Endodermal cell (in vitro differentiated cells): ENCODE measurements at regions not wholly inside any gene's neighbourhood (a gene's known extent, or its start where the extent isn't known, plus 50 kb on each side); places are given as distances from the start of the nearest gene placed in this dataset.

ENCODE experiments used
- DNase-seq: peaks from one replicate; pipeline ENCODE4 v3.0.0-alpha.2; 2017
- H3K27ac ChIP-seq: 2 replicates; pipeline ENCODE4 v1.5.1; 2013; ENCODE audit warnings: mild to moderate bottlenecking, low read depth, low read length, moderate library complexity
- H3K27me3 ChIP-seq: 2 replicates; pipeline ENCODE4 v1.6.1; 2013; ENCODE audit warnings: mild to moderate bottlenecking, low read length, moderate library complexity; ENCODE audit not compliant: insufficient read depth, control insufficient read depth, poor library complexity, severe bottlenecking
- H3K36me3 ChIP-seq: 2 replicates; pipeline ENCODE4 v1.7.0; 2013; ENCODE audit warnings: mild to moderate bottlenecking, low read length, moderate library complexity; ENCODE audit not compliant: control insufficient read depth, insufficient read depth
- H3K4me1 ChIP-seq: one replicate; pipeline ENCODE4 v1.7.0; 2013; ENCODE audit warnings: low read length; ENCODE audit not compliant: control insufficient read depth, insufficient read depth
- H3K4me3 ChIP-seq: 2 replicates; pipeline ENCODE4 v1.5.1; 2013; ENCODE audit warnings: mild to moderate bottlenecking, low read length, moderate library complexity
- H3K9ac ChIP-seq: 2 replicates; pipeline ENCODE4 v1.6.1; 2013; ENCODE audit warnings: mild to moderate bottlenecking, low read length, moderate library complexity; ENCODE audit not compliant: poor library complexity, severe bottlenecking; ENCODE audit errors: extremely low read depth
- H3K9me3 ChIP-seq: 2 replicates; pipeline ENCODE4 v1.6.1; 2013; ENCODE audit warnings: mild to moderate bottlenecking, low read length, moderate library complexity; ENCODE audit not compliant: control insufficient read depth
- H3K27ac Mint-ChIP-seq: 2 replicates; pipeline ENCODE4 v1.8.0; 2020; ENCODE audit warnings: mixed read lengths
- H3K27me3 Mint-ChIP-seq: 2 replicates; pipeline ENCODE4 v1.8.0; 2021; ENCODE audit warnings: mild to moderate bottlenecking, mixed read lengths; ENCODE audit not compliant: insufficient read depth
- H3K36me3 Mint-ChIP-seq: 2 replicates; pipeline ENCODE4 v1.8.0; 2020; ENCODE audit warnings: low read depth, mixed read lengths
- H3K4me1 Mint-ChIP-seq: 2 replicates; pipeline ENCODE4 v1.8.0; 2020; ENCODE audit warnings: mixed read lengths
- H3K4me3 Mint-ChIP-seq: 2 replicates; pipeline ENCODE4 v1.8.0; 2020; ENCODE audit warnings: mild to moderate bottlenecking, moderate library complexity, mixed read lengths
- H3K9me3 Mint-ChIP-seq: 2 replicates; pipeline ENCODE4 v1.8.0; 2020; ENCODE audit warnings: mild to moderate bottlenecking, mixed read lengths
- WGBS, 2 experiments: methylation state at CpG; one replicate each; pipeline versions ENCODE4 v1.1.5 to v1.1.7; 2013; ENCODE audit warnings: missing lambda C conversion rate in 2 of 2, mixed read lengths in 1 of 2; ENCODE audit not compliant: insufficient coverage in 1 of 2, insufficient read length in 1 of 2; 5-methylcytosine and 5-hydroxymethylcytosine counted together
- TF ChIP-seq, protein P1 (sequence below): fragments of 200-600 bp; sonication (generic); conservative IDR thresholded peaks from 2 replicates; pipeline ENCODE4 v1.5.0; 2021; ENCODE audit warnings: antibody characterized with exemption, mild to moderate bottlenecking

DNA sequence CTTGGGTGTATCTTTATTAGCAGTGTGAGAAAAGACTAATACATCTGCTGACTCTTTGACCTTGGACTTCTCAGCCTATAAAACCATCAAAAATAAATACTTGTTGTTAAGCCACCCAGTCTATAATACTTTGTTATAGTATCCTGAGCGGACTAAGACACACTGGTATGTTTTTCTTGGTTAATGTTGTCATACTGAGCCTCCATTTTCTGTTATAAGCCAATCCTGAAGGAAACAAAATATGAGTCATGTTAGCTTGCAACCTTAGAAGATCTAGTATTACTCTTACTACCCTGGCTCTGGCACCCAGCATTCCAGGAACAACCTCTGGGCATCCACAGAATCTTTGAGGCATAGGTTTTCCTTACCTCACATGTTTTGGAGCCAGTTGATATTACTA, 307.2 kb downstream of the FRK start:
- H3K27me3 ChIP-seq, result no peaks in the 10 kb centered on the region
- no peaks in the 10 kb centered on the region for H3K9me3 ChIP-seq
- Mint-ChIP-seq H3K27me3 (peaks cover 1% of the 10 kb centered on the region), H3K9me3 (no peaks in the 10 kb centered on the region), H3K4me3 (no peak overlapping the region), H3K4me1 (no peaks in the 10 kb centered on the region), H3K27ac (no peak overlapping the region), H3K36me3 (no peaks in the 10 kb centered on the region)
- WGBS, 2 experiments, result 95% methylated on average over 1 of the region's 1 CpG; no CpG with 5 or more reads in 1 of the 2 experiments
- no peak overlapping the region for H3K4me3 ChIP-seq
- no peaks in the 10 kb centered on the region for H3K4me1 ChIP-seq
- H3K36me3 ChIP-seq, result no peaks in the 10 kb centered on the region
- H3K27ac ChIP-seq, result no peak overlapping the region
- TF ChIP-seq, protein P1, sequence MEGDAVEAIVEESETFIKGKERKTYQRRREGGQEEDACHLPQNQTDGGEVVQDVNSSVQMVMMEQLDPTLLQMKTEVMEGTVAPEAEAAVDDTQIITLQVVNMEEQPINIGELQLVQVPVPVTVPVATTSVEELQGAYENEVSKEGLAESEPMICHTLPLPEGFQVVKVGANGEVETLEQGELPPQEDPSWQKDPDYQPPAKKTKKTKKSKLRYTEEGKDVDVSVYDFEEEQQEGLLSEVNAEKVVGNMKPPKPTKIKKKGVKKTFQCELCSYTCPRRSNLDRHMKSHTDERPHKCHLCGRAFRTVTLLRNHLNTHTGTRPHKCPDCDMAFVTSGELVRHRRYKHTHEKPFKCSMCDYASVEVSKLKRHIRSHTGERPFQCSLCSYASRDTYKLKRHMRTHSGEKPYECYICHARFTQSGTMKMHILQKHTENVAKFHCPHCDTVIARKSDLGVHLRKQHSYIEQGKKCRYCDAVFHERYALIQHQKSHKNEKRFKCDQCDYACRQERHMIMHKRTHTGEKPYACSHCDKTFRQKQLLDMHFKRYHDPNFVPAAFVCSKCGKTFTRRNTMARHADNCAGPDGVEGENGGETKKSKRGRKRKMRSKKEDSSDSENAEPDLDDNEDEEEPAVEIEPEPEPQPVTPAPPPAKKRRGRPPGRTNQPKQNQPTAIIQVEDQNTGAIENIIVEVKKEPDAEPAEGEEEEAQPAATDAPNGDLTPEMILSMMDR, result no peak
- DNase-seq, result no peak
- no peak overlapping the region for H3K9ac ChIP-seq

GRCh38 chr6:115750946-115751345, 309.7 kb downstream of the FRK start:
- Mint-ChIP-seq H3K27me3 (peaks cover 1% of the 10 kb centered on the region), H3K4me3 (no peak overlapping the region), H3K4me1 (no peaks in the 10 kb centered on the region), H3K36me3 (no peaks in the 10 kb centered on the region), H3K27ac (no peak overlapping the region), H3K9me3 (no peaks in the 10 kb centered on the region)
- no peaks in the 10 kb centered on the region for H3K36me3 ChIP-seq
- TF ChIP-seq, protein P1, result no peak
- 95% methylated on average over 5 of the region's 5 CpGs; no CpG with 5 or more reads in 1 of the 2 experiments for WGBS, 2 experiments
- no peaks in the 10 kb centered on the region for H3K27me3 ChIP-seq
- no peaks in the 10 kb centered on the region for H3K4me1 ChIP-seq
- no peak overlapping the region for H3K4me3 ChIP-seq
- no peak overlapping the region for H3K27ac ChIP-seq
- H3K9ac ChIP-seq, result no peak overlapping the region
- no peak for DNase-seq
- no peaks in the 10 kb centered on the region for H3K9me3 ChIP-seq

GRCh38 chr6:115750292-115750691, 310.4 kb downstream of the FRK start:
- Histone ChIP-seq H3K4me1 (no peaks in the 10 kb centered on the region), H3K27ac (no peak overlapping the region), H3K9ac (no peak overlapping the region), H3K27me3 (no peaks in the 10 kb centered on the region), H3K9me3 (no peaks in the 10 kb centered on the region), H3K4me3 (no peak overlapping the region), H3K36me3 (no peaks in the 10 kb centered on the region)
- Mint-ChIP-seq H3K36me3 (no peaks in the 10 kb centered on the region), H3K4me3 (no peak overlapping the region), H3K27me3 (peaks cover 1% of the 10 kb centered on the region), H3K27ac (no peak overlapping the region), H3K9me3 (peaks cover 3% of the 10 kb centered on the region), H3K4me1 (no peaks in the 10 kb centered on the region)
- TF ChIP-seq, protein P1, result no peak
- 89% methylated on average over 1 of the region's 1 CpG; no CpG with 5 or more reads in 1 of the 2 experiments for WGBS, 2 experiments
- DNase-seq, result no peak
